C4-2B (cell line): ENCODE measurements at regions not wholly inside any gene's neighbourhood (a gene's known extent, or its start where the extent isn't known, plus 50 kb on each side); places are given as distances from the start of the nearest gene placed in this dataset.

ENCODE experiments used
- ZFX ChIP-seq: fragments of 450-650 bp; IDR thresholded peaks from 2 replicates; pipeline ENCODE4 v1.6.1; 2017
- TF ChIP-seq, protein P1 (sequence below): fragments of 450-650 bp; conservative IDR thresholded peaks from 2 replicates; pipeline ENCODE4 v1.5.1; 2017; ENCODE audit warnings: mild to moderate bottlenecking

DNA sequence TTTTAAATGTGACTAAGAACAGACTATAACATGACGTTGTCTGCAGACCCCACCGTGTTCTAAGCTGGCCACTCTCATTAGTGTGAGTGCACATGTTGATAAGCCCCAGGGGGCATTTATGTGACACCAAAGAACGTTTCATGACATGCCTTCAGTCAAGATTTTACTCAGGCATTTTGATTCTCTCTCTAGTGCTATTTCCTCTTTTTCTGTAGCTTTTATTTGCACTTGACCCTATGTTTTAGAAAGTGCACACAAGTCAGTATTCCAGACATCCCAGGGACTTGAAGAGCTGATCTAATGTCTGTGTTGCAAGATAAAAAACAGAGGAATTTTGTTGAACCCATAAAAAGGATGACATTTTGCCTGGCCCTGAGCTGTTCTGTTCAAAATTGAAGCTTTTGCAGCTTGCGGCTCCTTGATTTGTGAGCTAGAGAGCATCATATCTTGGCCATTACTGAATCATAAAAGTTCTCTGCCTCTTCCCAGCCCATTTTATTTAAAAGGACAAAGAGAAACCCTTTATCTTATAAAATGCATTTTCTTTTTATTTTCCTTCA lies 80.9 kb upstream of the TYRP1 start:
- TF ChIP-seq, protein P1, sequence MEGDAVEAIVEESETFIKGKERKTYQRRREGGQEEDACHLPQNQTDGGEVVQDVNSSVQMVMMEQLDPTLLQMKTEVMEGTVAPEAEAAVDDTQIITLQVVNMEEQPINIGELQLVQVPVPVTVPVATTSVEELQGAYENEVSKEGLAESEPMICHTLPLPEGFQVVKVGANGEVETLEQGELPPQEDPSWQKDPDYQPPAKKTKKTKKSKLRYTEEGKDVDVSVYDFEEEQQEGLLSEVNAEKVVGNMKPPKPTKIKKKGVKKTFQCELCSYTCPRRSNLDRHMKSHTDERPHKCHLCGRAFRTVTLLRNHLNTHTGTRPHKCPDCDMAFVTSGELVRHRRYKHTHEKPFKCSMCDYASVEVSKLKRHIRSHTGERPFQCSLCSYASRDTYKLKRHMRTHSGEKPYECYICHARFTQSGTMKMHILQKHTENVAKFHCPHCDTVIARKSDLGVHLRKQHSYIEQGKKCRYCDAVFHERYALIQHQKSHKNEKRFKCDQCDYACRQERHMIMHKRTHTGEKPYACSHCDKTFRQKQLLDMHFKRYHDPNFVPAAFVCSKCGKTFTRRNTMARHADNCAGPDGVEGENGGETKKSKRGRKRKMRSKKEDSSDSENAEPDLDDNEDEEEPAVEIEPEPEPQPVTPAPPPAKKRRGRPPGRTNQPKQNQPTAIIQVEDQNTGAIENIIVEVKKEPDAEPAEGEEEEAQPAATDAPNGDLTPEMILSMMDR: no peak
- no peak for TF ChIP-seq ZFX
